GM19468 (cell line): ENCODE measurements at regions not wholly inside any gene's neighbourhood (a gene's known extent, or its start where the extent isn't known, plus 50 kb on each side); places are given as distances from the start of the nearest gene placed in this dataset.
A peak's percentile ranks its signal among the peaks of the same experiment; 100 is the strongest.

Source experiments
- ATAC-seq: cut with Tn5 transposase; IDR thresholded peaks from one replicate; pipeline ENCODE4 v1.9.1; 2021; ENCODE audit warnings: mild to moderate bottlenecking, moderate library complexity, moderate number of reproducible peaks; ENCODE audit not compliant: unreplicated experiment; ENCODE audit errors: extremely low read depth

DNA sequence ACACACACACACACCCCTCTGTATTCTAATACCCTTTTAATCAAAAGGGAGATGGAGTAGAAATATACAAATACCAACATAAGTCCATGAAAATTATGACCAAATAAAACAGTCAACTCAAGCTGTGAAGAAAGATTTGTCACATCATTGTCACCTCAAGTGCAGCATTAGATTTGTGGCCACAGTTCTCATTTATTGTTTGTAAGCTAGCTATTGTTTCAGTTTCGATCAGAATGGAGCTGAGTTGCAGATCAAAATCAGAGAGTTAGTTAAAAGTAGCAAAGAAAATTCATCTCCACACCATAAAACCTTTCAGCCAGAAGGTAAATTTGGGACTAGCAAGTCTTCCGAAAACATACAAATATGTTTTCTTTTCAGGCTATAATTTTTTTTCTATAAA is 267.7 kb upstream of the LMCD1 start:
- ATAC-seq, result no peak

DNA sequence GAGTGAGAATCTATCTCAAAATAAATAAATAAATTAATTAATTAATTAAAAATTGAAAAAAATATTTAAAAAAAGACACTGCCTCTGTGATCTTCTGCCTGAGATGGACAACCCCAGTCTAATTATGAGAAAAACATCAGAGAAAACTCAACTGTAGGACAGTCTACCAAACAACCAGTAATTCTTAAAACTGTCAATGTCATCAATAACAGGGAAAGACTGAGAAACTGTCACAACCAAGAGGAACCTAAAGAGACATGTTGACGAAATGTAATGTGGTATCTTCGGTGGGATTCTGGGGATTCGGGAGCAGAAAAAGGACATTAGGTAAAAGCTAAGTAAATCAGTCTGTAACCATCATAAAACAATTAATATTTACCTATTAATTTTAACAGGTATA is 265.4 kb upstream of the LMCD1 start:
- no peak for ATAC-seq

GRCh38 chr3:8237893-8238292 is 263.7 kb upstream of the LMCD1 start:
- ATAC-seq, result no peak

DNA sequence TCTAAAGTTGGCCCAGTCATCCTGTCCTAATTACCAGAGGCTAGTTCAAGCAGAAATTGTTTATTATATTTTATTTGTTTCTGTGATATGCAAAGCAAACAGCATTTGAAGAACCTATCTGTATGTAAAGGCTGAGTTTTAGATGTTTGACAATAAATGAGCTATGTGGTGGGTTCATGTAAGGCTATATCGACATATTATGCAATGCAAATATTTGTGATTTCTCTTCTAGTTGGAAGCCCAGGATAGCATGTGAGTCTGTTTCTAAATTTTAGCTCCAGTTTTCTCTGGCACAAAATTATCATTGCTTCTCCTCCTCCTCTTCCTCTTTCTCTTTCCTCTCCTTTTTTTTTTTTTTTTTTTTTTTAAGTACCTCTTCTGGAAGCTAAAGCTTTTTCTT is 263.2 kb upstream of the LMCD1 start:
- no peak for ATAC-seq

DNA sequence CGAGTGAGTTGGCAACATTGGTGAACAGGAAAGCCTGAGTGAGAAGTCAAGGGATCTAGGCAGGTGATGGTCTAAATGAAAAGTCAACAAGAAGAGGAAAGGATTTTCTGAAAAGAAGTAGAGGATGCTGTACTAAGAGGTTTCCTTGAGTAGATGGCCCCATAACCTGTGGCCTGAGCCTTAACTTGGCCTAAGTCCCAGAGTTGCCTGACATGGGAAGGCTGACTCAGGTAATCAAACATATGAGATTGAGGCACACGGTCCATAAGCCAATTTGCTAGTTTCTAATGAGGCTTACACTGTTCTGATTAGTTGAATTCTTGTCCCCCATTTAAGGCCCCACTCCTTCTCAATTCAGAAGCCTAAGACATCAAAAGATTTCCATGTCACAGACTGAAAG is 262.5 kb upstream of the LMCD1 start:
- no peak for ATAC-seq

- ATAC-seq, result peak; percentile 95
These were observed 261.6 kb upstream of the LMCD1 start for GRCh38 chr3:8239718-8240695.

DNA sequence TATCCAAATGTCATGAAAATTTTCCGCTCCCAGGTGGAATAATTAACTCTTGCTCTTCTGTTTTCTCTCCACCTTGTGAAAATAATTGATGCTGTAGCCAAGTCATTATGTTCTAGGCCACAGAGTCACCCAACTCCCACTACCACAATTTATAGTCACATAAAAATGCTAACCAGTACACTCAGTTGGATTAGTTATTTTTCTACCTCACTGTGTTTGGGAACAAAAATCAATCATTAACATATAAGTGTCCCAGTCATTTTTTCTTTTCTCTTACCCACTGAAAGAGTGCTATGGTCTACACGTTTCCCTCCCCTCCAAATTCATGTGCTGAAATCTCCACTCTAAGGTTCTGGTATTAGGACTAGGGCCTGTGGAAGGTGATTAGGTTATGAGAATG is 255.6 kb upstream of the LMCD1 start:
- no peak for ATAC-seq

DNA sequence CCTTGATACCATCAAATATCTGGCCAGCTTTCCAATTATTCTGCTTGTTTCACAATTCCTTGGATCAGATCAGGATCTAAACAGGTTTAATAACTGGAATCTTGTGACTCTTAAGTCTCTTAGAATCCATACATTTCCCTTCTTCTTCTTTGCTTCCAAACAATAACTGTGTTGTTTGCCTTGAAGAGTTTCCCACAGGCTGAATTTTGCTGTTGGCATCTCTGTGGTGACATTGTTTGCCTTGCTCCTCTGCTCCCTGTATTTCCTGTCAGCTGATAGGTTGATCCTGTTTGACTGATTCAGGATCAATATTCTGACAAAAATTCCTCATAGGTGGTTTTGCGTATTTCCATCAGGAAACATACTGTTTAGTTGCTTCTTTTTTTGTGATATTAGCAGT is 248.4 kb upstream of the LMCD1 start:
- no peak for ATAC-seq

DNA sequence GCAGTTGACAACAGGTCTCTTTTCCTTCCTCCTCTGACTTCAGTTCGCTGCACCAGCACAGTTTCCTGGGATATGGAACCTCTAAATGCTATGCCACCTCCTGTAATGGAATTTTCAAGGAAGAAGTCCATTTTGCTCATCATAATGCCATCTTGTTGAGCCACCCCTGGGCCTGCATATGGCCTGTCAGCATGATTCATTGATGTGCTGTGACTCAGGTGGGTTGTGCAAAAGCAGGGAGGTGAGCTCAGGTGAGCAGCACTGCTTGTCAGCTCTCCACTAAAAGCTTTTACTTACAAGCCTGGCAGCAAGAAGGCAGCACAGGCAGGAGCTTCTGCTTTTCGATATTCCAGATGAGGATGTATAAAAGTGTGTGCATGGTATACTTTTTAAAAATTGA is 247.1 kb upstream of the LMCD1 start:
- ATAC-seq, result no peak

DNA sequence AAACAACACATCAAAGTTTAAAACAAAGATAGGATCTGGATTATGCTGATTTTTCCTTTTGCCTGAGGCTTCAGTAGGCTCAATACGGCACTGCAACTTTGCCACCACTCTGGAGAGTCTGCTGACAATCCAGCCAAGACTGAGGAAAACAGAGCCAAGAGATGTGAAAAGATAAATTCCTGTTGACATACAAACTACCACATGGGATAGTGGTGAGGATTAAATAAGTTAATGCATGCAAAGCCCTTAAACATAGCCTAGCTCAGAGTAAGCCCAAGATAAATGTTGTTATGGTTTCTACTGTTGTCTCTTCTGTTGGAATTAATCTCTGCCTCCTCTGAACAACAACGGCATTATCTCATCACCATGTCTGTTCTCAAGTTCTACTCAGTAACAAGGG is 245.9 kb upstream of the LMCD1 start:
- ATAC-seq, result no peak

- no peak for ATAC-seq
These were observed 245.1 kb upstream of the LMCD1 start for GRCh38 chr3:8256441-8257071.

GRCh38 chr3:8261018-8261417 is 240.6 kb upstream of the LMCD1 start:
- ATAC-seq, result no peak

DNA sequence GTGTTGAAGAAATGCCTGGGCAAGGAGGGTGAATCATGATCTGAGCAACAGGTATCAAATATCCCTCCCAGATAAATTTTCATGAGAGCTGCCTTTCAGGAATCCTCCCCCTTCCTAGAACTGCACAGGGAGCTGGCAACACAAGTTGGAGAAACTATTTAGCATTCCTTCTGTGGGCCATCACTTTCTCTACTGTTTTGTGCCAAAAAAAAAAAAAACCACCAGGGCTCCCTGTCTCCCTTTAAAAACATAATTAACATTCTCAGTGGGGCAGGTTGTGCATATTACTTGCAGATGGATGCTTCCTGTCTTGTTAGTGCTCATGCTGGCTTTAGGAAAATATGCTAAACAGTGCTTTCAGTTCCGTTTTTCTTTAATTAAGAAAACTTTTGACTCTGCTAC is 234.9 kb upstream of the LMCD1 start:
- no peak for ATAC-seq

- ATAC-seq, result no peak
These were observed 228.1 kb upstream of the LMCD1 start for GRCh38 chr3:8273479-8273878.

DNA sequence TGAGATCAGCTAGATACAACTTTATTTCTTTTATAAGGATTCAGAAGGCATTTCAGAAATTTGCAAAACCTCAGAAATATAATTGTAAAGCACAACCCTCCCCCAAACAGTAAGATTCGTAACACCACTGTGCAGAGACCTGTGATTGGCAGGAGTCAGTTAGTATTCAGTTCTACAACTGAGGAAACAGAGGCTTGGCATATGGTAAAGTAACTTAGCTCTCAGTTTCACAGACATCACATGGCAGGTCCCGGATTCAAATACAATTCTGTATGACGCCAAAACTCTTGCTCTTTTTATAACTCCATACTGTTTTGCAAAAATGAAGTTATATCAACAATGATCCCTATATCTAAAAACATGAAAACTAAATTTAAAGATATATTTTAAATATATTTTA is 225.6 kb upstream of the LMCD1 start:
- no peak for ATAC-seq

DNA sequence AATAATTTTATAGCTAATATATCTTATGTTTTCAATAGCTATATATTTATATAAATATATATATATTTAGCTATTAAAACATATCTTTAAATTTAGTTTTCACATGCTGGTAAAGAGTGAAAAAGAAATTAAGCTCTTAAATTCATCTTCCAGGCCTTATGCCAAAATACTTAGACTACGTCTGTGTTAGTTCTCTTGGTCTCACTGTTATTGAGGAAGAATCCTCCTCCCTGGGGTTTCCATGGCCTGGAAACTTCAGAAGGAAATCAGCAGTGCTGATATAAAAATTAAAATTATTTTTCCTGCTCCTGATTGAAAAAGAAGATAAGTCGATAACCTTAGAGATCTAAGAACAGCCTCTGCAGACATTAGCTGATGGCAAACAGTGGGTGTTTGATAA is 225.1 kb upstream of the LMCD1 start:
- ATAC-seq, result no peak

DNA sequence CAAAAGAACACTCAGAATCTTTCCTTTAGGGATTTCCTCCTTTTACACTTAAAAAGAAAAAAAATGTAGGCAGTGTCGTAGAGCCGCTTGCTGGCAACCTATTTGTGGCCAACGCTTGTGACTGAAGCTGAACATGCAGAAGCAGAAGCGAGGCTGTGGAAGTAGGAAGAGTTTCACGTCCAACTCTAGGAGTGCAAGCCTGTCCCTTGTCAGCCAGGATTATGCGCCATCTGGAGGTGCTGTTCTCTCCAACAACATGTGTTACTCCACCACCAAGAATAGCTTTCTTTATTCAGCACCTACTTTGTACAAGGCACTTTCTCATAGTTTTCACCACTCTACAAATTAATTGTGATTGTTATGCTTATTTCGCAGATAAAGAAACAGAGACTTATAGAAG is 223.2 kb upstream of the LMCD1 start:
- ATAC-seq, result no peak

- no peak for ATAC-seq
These were observed 222.1 kb upstream of the LMCD1 start for GRCh38 chr3:8279476-8279875.

- ATAC-seq, result no peak
These were observed 221.6 kb upstream of the LMCD1 start for GRCh38 chr3:8279886-8280550.

GRCh38 chr3:8282541-8283165 is 219.0 kb upstream of the LMCD1 start:
- ATAC-seq, result no peak

DNA sequence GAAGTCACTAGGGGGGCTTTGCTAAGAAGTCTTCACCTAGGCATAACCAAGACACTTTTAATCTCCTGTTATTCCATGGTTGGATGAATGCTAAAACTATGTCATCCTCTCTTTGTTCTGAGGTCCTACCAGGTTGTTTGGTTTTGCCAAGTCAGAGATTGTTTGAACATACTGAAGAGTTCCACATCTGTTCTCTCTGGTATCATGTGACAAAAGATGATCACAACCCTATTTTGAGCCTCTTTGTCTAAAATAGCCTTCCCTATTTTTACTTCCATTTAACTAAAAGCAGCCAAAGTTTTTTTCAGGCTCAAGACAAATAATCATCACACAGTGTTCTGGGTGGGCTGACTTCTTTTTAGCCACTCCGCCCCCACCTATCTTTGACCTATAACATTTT is 218.4 kb upstream of the LMCD1 start:
- ATAC-seq, result no peak
